Osteoblast (primary cell): ENCODE measurements at regions not wholly inside any gene's neighbourhood (a gene's known extent, or its start where the extent isn't known, plus 50 kb on each side); places are given as distances from the start of the nearest gene placed in this dataset.

Experiments used
- DNase-seq: peaks from one replicate; pipeline ENCODE4 v3.0.0; 2011; ENCODE audit warnings: low spot score, mixed read lengths; ENCODE audit not compliant: insufficient read length; ENCODE audit errors: missing footprints
- H2AFZ ChIP-seq: 2 replicates; pipeline ENCODE4 v1.6.0; 2011; ENCODE audit warnings: mild to moderate bottlenecking, low read length
- H3K27ac ChIP-seq: 2 replicates; pipeline ENCODE4 v1.5.1; 2011; ENCODE audit warnings: mild to moderate bottlenecking, low read depth, low read length, moderate library complexity
- H3K27me3 ChIP-seq: 2 replicates; pipeline ENCODE4 v1.6.0; 2012; ENCODE audit warnings: mild to moderate bottlenecking, control low read depth, inconsistent platforms, low read length, moderate library complexity; ENCODE audit not compliant: insufficient read depth
- H3K36me3 ChIP-seq: 2 replicates; pipeline ENCODE4 v1.5.1; 2011; ENCODE audit warnings: mild to moderate bottlenecking, low read length, control low read depth, moderate library complexity; ENCODE audit not compliant: insufficient read depth
- H3K4me1 ChIP-seq: 2 replicates; pipeline ENCODE4 v1.5.1; 2011; ENCODE audit warnings: mild to moderate bottlenecking, low read length, control low read depth, moderate library complexity; ENCODE audit not compliant: insufficient read depth
- H3K4me2 ChIP-seq: 2 replicates; pipeline ENCODE4 v1.6.0; 2011; ENCODE audit warnings: mild to moderate bottlenecking, low read length; ENCODE audit not compliant: insufficient read depth
- H3K4me3 ChIP-seq: fragments of 200-600 bp; sonication (generic); 3 replicates; pipeline ENCODE4 v1.5.1; 2012; ENCODE audit warnings: mild to moderate bottlenecking, low read length, inconsistent platforms; ENCODE audit not compliant: insufficient read depth
- H3K79me2 ChIP-seq: 2 replicates; pipeline ENCODE4 v1.6.0; 2012; ENCODE audit warnings: mild to moderate bottlenecking, low read length, control low read depth, inconsistent platforms; ENCODE audit not compliant: insufficient read depth
- H3K9me3 ChIP-seq: 2 replicates; pipeline ENCODE4 v1.5.1; 2011; ENCODE audit warnings: low read depth, low read length, control low read depth
- H4K20me1 ChIP-seq: 2 replicates; pipeline ENCODE4 v1.6.0; 2012; ENCODE audit warnings: mild to moderate bottlenecking, low read length, control low read depth; ENCODE audit not compliant: insufficient read depth
- TF ChIP-seq, protein P1 (sequence below): IDR thresholded peaks from 2 replicates; pipeline ENCODE4 v1.5.1; 2011; ENCODE audit warnings: mild to moderate bottlenecking, low read depth, low read length, moderate library complexity; ENCODE audit errors: extremely low read depth

DNA sequence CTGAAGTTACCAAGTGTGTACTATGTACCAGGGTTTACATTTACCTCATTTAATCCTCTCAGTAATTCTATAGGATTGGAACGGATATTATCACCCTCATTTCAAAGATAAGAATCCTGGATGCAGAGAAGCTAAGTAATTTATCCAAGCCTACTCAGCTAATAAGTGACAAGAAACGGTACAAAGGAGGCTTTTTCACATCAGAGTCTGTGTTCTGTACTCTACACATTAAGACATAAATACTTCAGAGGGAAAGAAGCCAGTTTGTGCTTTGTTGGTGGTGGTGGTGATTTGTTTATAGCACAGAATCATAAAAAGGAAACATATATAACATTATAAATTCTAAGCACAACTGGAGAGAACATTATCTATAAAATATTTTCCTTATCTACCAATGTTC is 88.3 kb upstream of the HMGCLL1 start:
- TF ChIP-seq, protein P1, sequence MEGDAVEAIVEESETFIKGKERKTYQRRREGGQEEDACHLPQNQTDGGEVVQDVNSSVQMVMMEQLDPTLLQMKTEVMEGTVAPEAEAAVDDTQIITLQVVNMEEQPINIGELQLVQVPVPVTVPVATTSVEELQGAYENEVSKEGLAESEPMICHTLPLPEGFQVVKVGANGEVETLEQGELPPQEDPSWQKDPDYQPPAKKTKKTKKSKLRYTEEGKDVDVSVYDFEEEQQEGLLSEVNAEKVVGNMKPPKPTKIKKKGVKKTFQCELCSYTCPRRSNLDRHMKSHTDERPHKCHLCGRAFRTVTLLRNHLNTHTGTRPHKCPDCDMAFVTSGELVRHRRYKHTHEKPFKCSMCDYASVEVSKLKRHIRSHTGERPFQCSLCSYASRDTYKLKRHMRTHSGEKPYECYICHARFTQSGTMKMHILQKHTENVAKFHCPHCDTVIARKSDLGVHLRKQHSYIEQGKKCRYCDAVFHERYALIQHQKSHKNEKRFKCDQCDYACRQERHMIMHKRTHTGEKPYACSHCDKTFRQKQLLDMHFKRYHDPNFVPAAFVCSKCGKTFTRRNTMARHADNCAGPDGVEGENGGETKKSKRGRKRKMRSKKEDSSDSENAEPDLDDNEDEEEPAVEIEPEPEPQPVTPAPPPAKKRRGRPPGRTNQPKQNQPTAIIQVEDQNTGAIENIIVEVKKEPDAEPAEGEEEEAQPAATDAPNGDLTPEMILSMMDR: no peak
- H3K9me3 ChIP-seq: no peaks in the 10 kb centered on the region
- H3K79me2 ChIP-seq: no peaks in the 10 kb centered on the region
- H3K4me3 ChIP-seq: no peak overlapping the region
- no peaks in the 10 kb centered on the region for H3K27me3 ChIP-seq
- no peaks in the 10 kb centered on the region for H3K36me3 ChIP-seq
- no peak overlapping the region for H2AFZ ChIP-seq
- no peak overlapping the region for H3K27ac ChIP-seq
- H4K20me1 ChIP-seq: no peaks in the 10 kb centered on the region
- no peak for DNase-seq
- H3K4me2 ChIP-seq: no peak overlapping the region
- H3K4me1 ChIP-seq: peaks cover 2% of the 10 kb centered on the region

DNA sequence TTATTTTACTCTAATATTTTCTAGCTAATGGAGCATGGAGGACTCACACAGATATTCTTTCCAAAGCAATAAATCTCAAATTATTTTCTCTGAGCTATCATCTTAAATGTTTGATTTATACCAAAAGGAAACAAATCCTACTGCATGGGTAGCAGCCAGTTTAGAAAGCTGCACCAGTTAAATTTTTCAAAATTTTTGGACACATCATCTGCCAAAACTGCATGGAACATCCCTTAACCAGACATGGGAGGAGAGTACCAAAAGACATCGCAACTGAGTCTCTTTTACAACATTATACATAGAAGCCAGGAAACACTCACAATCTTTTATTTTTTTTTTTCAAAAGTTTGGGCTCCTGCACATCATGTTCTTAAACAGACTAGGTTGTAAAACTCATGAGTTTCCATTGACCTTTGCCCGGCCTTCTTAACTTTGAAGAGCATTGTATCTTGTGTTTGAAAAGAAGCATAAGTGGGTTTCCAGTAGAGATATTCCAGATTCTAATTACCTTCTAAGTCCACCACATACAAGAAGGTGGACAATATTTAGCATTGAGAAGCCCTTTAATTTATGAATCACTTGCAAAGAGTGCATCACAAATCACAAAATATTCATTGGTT is 87.7 kb upstream of the HMGCLL1 start:
- TF ChIP-seq, protein P1: no peak
- no peaks in the 10 kb centered on the region for H3K36me3 ChIP-seq
- H3K4me2 ChIP-seq: no peak overlapping the region
- H3K79me2 ChIP-seq: no peaks in the 10 kb centered on the region
- H2AFZ ChIP-seq: no peak overlapping the region
- H3K27ac ChIP-seq: no peak overlapping the region
- H4K20me1 ChIP-seq: no peaks in the 10 kb centered on the region
- no peak for DNase-seq
- no peaks in the 10 kb centered on the region for H3K9me3 ChIP-seq
- H3K27me3 ChIP-seq: no peaks in the 10 kb centered on the region
- H3K4me1 ChIP-seq: peaks cover 2% of the 10 kb centered on the region
- H3K4me3 ChIP-seq: no peak overlapping the region

DNA sequence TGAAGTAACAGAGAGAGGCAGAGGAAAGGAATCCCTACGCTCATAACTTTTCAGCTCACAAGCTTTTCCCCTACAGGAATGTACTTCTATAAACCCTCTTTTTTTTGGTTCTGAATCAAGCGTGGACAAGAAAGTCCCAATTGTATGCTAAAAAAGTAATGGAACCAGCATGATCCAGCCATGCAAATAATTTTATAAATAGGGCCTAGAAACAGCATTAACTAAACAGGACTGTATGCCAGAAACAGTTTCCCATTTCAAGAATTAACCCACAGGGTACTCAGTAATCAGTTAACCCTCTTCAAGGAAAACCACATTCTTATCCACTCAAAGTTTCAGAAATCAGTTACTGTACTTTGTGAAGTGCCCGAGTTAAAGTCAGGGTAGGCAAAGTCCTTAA is 87.0 kb upstream of the HMGCLL1 start:
- Histone ChIP-seq H3K79me2 (no peaks in the 10 kb centered on the region), H3K4me2 (no peak overlapping the region), H3K9me3 (no peaks in the 10 kb centered on the region), H3K4me3 (no peak overlapping the region), H2AFZ (no peak overlapping the region), H3K36me3 (no peaks in the 10 kb centered on the region), H3K4me1 (peaks cover 2% of the 10 kb centered on the region), H3K27me3 (no peaks in the 10 kb centered on the region), H4K20me1 (no peaks in the 10 kb centered on the region), H3K27ac (no peak overlapping the region)
- DNase-seq: no peak
- TF ChIP-seq, protein P1: no peak

DNA sequence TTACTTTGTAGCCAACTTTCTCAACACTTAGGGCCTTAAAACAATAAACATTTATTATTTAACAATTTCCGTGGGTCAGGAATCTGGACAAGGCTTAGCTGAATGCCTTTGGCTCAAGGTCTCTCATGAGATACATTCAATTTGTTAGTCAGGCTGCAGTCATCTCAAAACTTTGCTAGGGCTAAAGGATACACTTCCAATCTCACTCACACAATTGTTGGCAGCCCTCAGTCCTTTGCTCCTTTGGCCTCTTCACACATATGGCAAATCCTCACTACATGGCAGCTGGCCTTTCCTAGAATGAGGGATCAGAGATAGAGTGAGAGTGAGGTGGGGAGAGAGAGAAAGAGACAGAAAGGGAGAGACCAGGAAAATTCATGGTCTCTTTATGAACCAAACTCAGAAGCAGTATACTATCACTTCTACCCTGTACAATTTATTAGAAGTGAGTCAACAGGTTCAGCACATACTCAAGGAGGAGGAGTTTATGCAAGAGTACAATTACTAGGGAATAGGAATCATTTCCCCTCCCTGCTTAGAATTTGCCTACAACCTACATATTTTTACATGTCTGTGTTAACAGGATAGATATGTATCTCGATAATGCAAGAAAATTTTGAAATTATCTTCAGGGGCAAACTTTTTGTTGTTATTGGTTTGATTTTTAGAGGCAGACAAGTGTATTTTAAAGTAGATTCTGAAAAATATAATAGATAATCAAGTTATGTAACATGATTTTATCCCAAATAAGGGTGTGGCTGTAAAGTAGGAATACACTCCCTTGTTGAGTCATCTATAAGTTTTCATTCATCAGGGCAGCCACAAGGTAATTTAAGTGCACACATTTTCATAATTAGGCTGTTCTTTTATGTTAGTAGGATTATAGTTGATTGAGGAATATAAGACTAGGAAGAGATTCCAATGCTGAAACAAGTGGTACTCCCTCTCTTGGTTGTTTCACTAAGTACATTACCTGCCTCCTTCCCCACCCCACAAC is 85.9 kb upstream of the HMGCLL1 start:
- no peaks in the 10 kb centered on the region for H3K27me3 ChIP-seq
- no peak overlapping the region for H3K4me3 ChIP-seq
- no peak overlapping the region for H3K27ac ChIP-seq
- peaks cover 2% of the 10 kb centered on the region for H3K4me1 ChIP-seq
- H3K9me3 ChIP-seq: no peaks in the 10 kb centered on the region
- TF ChIP-seq, protein P1: no peak
- H3K36me3 ChIP-seq: no peaks in the 10 kb centered on the region
- H2AFZ ChIP-seq: peak overlapping the region; percentile 23
- H3K79me2 ChIP-seq: no peaks in the 10 kb centered on the region
- H3K4me2 ChIP-seq: no peak overlapping the region
- H4K20me1 ChIP-seq: no peaks in the 10 kb centered on the region
- no peak for DNase-seq
